HTR-8/SVneo (cell line): ENCODE measurements at regions not wholly inside any gene's neighbourhood (a gene's known extent, or its start where the extent isn't known, plus 50 kb on each side); places are given as distances from the start of the nearest gene placed in this dataset.

ENCODE experiments used
- DNase-seq: peaks from one replicate; pipeline ENCODE4 v3.0.0; 2011; ENCODE audit warnings: low spot score, mixed read lengths; ENCODE audit not compliant: insufficient read length
- FAIRE-seq: peaks from 2 replicates; lab custom pipeline; 2011; peaks lifted over from hg19 to GRCh38; lab: Jason Lieb, UNC

DNA sequence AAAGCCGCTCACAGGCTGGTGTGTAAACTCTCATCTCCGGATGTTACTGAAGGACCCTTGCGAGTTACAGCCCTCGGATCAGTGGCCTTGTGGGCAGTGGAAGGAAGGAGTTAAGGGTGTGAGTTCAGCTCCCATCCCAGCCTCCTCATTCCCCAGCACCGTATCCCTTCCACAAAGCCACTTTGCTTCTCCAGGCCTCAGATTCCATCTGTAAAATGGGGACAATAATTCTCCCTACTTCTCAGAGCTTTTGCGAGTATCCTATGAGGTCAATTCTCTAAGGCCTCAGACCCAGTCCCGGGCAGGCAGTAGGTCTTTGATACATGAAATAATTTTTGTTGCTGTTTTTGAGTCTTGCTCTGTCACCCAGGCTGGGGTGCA lies 141.3 kb downstream of the C9orf50 start:
- DNase-seq, result no peak
- FAIRE-seq, result no peak

DNA sequence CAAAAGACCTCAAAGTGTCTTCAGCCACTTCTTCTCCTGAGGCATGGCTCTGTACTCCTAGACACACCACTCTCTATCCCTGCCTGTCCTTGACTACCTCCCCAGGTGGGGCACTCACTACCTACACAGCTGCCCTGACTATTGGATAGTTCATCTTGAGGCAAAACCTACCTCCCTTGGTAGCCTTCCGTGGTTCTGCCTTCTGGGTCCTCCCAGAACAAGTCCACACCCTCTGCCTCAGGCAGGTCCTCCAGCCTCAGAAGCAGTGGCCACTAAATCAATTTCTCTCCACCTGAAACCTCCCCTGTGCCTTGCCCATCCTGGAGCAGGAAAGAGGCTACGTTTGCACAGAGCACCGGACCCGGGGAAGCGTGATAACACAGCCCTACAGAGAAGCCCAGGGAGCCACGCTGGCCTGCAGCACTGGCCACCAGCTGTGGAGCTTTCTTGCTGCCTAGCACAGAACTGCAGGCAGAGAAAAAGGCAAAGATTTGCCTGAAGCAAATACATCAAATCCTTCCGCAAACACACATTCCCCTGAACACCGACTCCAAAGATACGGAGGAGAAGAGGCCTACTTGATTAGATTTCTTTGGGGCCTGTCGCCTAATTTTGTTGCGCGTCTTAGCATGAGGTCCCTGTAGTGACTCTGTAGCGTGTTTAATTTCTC lies 141.8 kb downstream of the C9orf50 start:
- no peak for DNase-seq
- no peak for FAIRE-seq

DNA sequence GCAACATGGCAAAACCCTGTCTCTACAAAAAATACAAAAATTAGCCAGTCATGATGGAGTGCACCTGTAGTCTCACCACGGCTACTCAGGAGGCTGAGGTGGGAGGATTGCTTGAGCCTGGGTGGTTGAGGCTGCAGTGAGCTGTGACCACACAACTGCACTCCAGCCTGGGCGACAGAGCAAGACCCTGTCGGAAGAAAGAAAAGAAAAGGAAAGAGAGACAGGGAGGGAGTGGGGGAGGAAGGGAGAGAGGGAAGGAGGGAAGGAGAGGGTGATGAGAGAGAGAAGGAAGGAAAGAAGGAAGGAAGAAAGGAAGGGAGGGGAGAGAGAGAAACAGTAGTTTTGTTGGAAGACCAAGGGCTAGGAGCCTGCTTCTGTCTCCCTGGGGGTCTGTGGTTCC lies 142.4 kb downstream of the C9orf50 start:
- FAIRE-seq (no peak), DNase-seq (no peak)

DNA sequence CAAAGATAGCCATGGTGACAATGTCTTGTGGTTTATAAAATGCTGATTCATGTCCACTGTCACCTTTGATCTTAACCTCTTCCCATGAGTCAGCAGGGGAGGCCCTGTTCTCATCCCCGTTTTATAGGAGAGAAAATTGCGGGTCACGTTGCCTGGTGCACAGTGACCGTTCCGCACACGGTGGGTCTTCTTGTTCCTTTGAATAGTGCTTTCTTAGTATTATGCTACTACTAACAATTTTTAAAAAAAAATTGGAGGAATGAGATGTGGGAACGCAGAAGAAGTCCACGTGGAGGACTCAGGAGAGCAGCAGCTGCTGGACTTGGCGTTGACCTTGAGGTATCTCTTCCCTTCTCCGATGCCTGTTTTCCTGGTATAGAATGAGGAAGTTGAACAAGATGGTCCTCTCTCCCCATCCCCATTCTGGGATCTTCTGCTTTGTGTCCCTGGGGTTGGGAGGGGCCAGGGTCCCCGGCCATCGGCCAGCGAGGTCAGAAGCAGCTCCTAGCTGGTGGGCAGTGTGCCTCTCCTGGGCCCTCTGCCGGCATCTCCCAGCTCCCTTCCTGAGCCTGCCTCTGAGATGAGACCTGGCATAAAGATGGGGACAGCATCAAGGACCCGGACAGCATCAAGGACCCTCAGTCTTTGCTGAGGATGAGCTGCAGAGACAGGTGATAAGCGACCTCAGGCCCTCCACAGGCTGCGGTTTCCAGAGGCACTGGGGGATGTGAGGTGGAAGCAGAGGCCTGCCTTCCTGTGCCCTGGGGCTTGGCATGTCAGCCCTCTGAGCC lies 143.9 kb downstream of the C9orf50 start:
- DNase-seq (no peak), FAIRE-seq (no peak)

DNA sequence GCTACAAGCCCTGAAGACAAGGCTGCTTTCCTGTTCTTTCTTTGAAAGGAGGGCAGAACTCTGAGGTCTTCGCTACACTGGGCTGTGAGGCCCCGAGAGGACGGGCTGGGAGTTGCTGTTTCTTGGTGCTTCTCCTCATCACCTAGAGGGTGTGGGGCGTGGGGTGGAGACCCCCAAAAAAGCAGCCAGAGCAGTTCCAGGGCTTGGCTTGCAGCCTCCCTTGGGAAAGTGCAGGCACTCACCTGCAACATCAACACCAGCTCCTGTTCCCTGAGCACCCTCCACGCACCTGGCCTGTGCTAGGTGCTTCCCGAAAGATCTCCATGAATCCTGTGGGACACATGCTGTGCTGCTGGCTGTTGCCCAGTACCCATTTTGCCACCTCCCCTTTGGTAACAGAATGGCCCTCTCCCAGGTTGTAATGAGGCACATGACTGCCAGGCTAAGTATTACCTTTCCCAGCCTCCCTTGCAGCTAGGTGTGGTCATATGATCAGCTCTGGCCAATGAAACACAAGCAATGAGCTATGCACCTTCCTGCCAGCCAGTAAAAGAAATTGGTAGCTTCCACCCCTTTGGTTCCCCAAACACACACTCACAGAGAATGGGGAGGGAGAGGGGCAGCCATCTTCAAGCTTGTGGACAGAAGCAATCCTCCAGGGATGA lies 146.0 kb downstream of the C9orf50 start:
- FAIRE-seq, result no peak
- no peak for DNase-seq

DNA sequence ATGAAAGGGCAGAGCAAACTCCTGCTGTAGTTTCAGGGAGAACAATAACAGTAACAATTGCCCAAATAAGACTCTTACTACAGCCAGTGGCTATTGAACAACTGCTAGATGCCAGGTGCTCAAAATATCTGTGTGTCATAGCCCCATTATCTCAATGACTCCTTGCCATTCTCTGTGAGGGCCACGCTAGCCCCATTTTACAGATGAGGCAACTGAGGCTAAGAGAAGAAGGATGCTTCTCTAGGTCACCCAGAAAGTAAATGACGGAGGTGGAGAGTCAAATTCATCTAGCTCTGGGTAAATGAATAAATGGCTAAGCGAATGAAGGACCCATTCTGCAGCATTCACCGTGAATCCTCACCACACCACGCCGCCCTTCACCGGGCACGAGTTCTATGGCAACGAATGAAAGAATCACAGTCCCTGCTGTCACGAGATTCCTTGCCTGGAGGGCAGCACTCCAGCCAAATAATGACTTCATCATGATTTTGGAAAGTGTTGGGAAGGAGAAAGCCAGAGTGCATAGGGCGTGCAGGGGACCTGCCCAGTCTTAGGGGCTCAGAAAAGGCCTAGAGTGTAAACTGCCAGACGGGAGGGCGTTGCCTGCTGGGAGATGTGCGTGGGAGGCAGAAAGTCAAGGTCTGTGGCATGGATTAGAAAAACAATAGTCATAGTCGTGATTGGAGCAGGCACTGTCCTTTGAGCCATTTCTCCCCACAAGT lies 147.2 kb downstream of the C9orf50 start:
- no peak for FAIRE-seq
- DNase-seq, result no peak

DNA sequence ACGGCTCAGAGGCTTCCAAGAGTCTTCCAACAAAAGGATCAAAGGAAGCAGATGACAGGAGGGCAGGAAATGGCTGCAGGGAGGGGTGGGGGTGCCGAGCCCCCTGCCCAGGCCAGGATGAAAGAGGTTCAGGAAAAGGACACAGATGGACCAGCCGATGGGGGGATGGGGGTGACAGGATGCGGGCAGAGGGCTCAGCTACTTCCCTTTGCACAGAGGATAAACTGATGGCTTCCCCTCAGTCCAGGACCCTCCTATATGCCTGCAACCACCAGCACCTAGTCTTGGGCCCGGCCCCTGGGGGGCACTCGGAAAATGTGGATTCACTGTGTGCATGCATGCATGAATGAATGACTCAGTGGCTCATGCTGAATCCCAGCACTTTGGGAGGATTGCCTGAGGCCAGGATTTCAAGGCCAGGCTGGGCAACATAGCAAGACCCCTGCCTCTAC lies 148.2 kb downstream of the C9orf50 start:
- DNase-seq (no peak), FAIRE-seq (no peak)

DNA sequence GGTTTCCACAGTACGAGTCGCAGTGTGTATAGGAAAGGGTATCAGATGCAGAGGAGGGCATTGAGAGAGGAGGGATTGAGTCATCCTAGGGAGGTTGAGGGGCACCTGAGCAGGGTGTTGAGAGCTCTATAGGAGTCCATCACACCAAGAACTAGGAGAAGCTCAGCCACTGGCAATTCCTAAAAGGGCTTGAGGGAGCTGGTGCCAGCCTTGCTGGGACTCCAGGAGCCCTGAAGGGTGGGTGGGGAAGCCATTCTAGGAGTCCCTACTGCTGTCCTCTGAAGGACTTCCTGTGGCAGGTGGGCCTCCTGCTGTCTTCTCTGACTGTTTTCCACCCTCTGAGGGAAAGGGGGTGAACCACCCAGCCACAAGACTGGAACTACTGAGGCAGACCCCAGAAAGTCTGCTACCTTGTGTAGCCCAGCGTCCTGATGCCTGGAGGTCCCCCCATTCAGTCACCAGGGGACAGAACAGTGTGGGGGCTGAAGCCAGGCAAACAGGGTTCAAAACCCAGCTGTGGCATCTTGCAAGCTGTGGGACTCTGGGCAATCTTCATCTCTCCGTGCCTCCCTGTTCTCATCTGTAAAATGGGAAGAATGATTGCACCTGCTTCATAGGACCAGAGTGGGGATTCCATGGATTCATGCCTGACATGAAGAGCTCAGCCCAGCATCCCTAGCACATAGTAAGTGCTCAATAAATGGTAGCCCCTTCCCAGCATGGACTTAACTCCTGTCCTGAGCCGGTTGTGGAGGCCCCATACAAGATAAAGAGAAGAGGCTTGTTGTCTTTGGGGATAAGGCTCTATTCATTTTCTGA lies 149.5 kb downstream of the C9orf50 start:
- FAIRE-seq, result no peak
- DNase-seq, result no peak

DNA sequence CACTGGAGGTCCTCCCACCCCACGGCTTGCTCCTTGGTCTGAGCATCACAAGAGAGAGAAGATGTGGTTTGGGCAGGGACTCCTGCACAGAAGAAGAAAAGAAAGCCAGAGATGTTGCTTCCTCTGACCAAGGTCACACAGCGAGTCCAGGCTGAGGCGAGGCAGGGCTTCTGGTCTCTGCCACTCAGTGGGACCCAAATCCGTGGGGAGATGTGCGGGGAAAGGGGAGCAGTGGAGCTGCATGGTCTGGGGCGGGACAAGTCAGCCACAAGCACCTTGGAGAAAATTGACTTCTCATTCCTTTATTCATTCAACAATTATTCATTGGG lies 150.9 kb downstream of the C9orf50 start:
- FAIRE-seq (no peak), DNase-seq (no peak)

DNA sequence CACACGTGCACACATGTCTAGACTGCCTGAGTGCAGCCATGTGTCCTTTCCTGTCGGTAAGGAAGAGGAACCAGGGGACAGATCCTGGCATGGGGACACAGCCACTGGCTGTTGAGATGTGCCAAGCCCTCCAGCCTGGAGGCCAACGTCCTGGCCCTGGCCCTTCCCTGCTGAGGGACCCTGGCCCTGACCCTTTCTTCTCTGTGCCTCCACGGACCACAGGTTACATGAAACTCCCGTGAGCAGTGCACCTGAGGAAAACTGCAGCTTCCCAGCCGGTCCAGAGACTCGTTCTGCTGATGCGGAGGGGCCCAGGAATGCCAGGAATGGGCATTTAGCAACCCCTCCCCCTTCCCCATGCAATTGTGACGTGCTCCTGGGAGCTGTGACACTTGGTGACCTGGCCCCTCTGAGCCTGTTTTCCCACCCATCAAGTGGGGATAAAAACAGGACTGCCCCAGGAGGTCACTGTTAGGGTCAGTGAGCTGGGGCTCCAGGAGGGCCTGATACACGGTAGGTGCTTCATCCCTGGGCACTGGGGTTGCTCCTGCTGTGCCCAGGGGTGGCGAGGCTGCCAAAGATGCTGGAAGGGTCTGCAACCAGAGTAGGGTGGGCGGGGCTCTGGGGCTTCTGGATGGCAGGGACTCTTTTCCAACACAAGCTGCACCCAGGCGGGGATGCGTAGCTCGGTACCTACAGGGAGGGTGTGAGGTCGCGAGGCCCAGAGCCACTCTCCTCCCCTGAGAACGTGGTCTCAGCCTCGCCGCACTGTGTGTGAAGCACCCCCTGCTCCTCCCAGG lies 151.5 kb downstream of the C9orf50 start:
- no peak for FAIRE-seq
- DNase-seq, result no peak

DNA sequence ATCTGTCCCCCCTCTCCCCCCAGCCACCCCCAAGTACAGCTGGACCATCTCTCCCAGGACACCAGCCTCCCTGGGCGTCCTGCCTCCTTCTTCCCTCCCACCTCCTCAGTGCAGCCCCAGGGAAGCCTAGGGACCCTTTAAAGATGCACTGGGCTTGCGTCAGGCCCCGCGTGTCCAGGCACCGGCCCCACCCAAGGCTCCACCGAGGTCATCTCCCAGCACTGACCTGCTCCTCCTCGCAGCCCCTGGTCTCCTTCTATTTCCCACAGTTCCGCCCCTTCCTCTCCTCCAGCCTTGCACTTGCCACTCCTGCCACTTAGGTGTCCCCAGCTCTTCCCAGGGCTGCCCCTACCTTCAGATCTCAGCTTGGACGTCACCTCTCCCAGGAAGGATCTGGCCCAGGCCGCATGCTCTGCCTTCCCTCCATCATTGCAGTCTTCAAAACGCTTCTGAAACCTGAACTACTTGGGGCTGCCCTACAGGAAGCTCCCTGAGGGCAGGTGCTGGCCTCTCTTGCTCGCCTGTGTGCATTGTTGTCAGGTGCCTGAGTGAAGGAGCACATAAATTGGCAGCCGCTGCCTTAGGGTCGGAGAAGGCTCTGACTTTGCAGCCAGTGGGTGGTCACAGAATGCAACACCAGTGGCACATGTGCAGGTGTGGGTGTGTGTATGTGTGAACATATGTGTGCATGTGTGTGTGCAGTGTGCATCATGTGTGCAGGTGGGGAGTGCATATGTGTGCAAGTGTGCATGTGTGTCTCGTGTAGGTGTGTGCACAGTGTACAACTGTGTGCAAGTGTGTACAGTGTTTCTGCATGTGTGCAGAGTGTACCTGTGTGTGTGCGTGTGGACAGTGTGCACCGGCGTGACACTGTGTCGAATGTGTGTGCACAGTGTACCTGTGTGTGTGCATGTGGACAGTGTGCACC lies 152.9 kb downstream of the C9orf50 start:
- FAIRE-seq (peak; percentile 76), DNase-seq (no peak)

DNA sequence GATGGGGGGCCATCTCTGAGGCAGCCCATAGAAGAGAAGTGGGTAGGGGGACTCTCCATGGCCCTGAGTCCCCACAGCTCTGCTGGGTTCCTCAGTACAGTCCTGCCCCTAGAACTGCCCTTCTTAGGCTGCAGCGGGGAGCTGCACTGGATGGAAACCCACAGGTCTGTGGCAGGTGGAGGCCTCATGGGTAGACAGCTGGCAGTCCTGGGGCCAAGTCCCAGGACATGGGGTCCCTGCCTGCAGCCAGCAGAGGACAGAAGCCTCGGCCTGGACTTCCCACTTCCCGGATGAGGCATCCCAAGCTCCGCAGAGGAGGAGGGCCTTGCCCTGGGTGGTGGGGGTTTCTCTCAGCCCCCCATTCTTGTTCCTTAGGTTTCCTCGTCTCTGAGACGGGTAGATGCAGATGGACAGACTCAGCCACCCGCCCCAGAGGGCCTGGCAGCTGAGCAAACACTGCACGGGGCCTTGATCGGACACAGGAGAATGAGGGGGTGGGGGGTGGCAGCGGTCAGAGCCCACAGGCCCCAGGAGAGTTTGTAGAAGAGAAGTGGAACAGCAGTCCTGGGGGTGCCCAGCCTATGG lies 153.8 kb downstream of the C9orf50 start:
- no peak for FAIRE-seq
- no peak for DNase-seq

DNA sequence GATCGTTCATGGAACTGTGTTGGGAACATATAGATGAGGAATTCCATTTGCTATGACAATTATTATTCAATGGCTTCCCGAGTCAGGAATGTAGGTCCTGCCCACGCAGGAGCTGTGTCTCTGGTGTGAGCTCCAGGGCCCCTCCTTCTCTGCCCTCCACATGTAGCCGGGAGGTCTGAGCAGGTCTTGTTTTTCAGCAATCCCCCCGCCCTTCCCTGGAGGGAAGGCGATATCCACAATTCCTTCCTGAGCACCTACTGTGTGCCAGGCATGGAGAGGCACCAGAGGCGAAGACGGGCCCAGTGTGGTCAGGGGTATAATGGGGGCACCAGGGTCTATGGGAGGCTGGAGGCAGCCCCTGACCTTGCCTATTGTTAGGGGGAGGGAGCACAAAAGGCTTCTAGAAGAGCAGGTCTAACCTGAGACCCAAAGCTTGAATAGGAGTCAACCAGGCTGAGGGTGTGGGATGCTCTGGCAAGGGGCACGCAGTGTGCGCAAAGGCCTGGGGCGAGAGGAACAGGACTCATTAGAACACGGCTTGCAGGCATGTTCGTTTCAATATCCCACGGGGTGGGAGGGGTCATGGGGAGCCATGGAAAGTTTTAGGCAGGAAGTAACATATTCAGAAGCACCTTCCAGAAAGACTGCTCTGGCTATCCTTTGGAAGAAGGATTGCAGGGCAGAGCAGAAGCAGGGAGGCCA lies 154.9 kb downstream of the C9orf50 start:
- DNase-seq (no peak), FAIRE-seq (no peak)

DNA sequence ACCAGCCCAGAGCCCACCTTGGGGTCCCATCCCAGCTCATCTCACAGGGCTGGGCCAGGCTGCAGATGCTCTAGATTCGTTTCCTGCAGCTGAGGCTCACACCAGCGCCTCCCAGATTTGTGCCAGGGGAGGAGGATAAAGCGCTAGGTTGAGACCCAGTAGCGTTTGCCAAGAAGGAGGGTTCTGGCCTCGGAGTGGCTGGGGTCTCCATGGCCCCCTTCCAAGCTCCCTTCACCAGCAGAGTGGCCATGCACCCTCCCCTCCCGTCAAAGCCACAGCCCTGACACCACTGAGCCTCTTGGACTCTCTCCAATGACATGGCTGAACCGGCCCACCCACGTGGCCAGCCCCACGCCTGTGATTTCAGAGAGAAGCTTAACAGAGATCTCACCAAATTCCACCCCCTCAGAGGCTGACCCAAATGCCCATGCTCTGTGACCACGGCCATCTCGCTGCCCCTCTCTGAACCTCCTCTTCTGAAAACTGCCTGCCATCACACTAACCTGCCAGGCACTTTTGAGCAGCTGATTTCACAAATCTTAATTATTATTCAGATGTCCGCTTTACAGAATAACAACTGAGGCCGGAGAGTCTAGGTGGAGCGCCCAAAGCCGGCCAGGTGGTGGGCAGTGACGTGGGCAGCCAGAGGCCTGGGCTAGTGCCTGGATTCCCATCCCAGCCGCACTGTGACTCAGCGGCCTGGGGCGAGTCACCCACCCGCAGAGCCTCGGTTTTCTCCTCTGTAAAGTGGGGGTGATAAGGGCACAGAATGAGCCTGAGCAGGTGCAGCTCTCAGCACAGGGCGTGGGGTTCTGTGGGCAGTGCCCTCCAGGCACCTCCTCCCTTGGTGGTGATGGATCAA lies 155.7 kb downstream of the C9orf50 start:
- no peak for DNase-seq
- FAIRE-seq, result no peak

DNA sequence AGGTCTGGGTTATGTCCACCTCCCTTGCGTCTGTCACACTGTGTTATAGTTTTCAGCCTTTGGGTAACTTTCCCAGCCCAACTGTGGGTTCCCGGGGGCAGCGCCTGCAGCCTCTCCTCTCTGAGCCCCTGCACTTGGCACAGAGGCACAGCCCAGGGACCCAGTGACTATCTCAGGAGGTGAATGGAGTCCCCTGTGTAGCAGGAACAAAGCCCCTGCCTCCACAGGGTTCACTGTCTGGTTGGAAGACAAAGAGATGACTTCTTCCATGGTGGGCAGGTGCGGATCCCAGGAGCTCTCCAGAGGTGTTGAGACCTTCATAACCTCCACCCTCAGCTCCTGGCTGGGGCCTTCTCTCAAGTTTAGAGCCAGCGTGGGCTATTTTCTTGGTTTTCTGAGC lies 156.9 kb downstream of the C9orf50 start:
- FAIRE-seq (no peak), DNase-seq (no peak)

DNA sequence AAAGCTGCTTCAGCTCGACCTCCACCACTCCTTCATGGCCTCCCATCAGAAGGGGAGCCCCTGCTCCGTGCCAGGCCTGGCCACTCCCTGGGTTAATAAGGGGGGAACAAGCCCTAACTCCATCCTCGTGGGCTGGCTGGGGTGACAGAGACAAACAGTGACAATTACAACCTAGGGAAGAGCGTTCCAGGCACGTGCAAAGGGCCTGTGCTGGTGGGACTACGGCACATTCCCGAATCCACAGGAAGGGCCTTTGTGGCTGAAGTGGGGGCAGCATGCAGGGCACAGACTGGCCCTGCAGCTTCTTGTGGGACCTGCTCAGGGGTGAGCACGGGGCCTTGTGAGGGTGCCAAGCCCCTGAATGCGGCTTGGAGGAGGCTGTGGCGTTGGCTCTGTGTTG lies 157.4 kb downstream of the C9orf50 start:
- DNase-seq, result no peak
- FAIRE-seq, result no peak
